ENCODE measurements at regions not wholly inside any gene's neighbourhood (a gene's known extent, or its start where the extent isn't known, plus 50 kb on each side); places are given as distances from the start of the nearest gene placed in this dataset.

DNA sequence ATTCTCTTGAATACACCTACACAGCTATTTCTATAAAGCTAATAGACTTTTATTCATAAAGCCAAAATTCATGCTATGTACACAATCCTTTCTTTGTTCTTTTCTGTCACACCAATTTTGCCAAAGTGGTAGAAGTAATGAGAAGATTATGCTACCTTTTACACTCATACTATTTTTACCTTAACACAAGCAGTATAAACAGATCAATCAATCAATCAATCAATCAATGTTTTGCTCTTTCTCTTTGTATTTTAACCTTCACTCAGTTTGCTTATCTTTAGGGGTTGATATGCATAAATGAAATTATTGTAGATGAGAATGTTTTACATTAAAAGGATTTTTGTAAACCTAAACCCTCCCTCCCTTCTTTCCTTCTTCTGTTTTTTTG lies 878.6 kb downstream of the RAPGEF2 start:
- H3K4me1 ChIP-seq: no peaks in the 10 kb centered on the region
- TF ChIP-seq, protein P1, sequence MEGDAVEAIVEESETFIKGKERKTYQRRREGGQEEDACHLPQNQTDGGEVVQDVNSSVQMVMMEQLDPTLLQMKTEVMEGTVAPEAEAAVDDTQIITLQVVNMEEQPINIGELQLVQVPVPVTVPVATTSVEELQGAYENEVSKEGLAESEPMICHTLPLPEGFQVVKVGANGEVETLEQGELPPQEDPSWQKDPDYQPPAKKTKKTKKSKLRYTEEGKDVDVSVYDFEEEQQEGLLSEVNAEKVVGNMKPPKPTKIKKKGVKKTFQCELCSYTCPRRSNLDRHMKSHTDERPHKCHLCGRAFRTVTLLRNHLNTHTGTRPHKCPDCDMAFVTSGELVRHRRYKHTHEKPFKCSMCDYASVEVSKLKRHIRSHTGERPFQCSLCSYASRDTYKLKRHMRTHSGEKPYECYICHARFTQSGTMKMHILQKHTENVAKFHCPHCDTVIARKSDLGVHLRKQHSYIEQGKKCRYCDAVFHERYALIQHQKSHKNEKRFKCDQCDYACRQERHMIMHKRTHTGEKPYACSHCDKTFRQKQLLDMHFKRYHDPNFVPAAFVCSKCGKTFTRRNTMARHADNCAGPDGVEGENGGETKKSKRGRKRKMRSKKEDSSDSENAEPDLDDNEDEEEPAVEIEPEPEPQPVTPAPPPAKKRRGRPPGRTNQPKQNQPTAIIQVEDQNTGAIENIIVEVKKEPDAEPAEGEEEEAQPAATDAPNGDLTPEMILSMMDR (IDR thresholded peaks at IDR 0.05): no peak
- ATAC-seq (no peak), DNase-seq (no peak)
- intact Hi-C loops (cut with DNase I): no loop called here
- no peaks in the 10 kb centered on the region for H3K36me3 ChIP-seq
- no peaks in the 10 kb centered on the region for H3K9me3 ChIP-seq
- no peak overlapping the region for H3K4me3 ChIP-seq
- no peak overlapping the region for H3K27ac ChIP-seq
- no peaks in the 10 kb centered on the region for H3K27me3 ChIP-seq

DNA sequence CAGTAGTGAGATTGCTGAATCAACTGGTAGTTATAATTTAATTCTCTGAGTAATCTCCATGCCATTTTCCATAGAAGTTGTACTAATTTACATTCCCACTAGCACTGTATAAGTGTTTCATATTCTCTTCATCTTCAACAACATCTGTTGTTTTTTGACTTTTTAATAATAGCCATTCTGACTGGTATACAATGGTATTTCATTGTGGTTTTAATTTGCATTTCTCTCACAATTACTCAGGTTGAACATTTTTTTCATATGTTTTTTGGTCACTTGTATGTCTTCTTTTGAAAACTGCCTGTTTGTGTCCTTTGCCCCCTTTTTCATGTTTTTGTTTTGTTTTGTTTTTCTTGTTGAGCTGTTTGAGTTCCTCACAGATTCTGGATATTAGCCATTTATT lies 880.2 kb downstream of the RAPGEF2 start:
- Histone ChIP-seq H3K9me3 (no peaks in the 10 kb centered on the region), H3K27ac (no peak overlapping the region), H3K36me3 (no peaks in the 10 kb centered on the region), H3K4me3 (no peak overlapping the region), H3K27me3 (no peaks in the 10 kb centered on the region), H3K4me1 (no peaks in the 10 kb centered on the region)
- DNase-seq (no peak), ATAC-seq (no peak)
- TF ChIP-seq, protein P1 (IDR thresholded peaks at IDR 0.05): no peak
- intact Hi-C loops (cut with DNase I): no loop called here

DNA sequence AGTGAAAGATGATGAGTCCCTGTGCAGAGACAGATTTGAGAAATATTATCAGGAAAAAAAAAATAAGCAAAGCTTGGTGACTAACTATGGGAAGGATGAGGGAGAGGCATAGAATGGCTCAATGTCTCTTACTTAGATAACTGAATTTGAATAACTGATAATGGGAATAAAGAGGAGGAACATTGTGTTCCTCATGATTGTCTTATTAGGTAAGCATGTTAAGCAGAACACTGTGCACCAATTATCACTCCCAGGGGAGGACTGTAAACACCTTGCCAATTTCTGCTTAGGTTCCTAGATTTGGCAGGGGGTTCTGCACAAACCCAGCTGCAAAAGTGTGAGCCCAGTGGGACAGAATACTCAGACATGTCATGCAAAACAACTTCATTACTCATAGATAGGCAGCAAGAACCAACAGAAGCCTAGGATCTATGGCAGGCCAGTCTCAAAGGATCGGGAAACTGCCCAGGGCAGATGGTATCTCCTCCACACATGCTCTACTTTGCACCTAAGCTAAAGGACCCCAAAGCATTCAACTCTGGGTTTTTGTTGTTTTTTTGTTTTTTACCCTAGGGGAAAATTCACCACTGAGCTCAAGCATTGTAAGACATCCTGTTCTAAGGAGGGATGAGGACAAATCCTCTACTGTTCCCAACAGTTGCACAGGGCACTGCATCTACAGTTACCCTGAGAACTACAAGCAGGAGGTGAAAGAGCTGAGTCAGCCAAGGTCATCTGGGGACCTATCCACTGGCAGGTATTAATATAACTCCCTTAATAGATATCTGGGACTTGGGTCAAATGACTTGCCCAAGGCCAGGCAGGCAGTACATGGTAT lies 907.0 kb downstream of the RAPGEF2 start:
- H3K27me3 ChIP-seq: no peaks in the 10 kb centered on the region
- WGBS, 2 donors: 80 to 81% methylated on average over 1 of the region's 1 CpG
- H3K27ac ChIP-seq: no peak overlapping the region
- intact Hi-C loops (cut with DNase I): no loop called here
- ATAC-seq: no peak
- no peak for DNase-seq
- no peaks in the 10 kb centered on the region for H3K4me1 ChIP-seq
- no peak overlapping the region for H3K4me3 ChIP-seq
- no peaks in the 10 kb centered on the region for H3K36me3 ChIP-seq
- H3K9me3 ChIP-seq: peaks cover 0 to 39% (median 2%) of the 10 kb centered on the region in 11 donors
- TF ChIP-seq, protein P1 (IDR thresholded peaks at IDR 0.05): no peak

DNA sequence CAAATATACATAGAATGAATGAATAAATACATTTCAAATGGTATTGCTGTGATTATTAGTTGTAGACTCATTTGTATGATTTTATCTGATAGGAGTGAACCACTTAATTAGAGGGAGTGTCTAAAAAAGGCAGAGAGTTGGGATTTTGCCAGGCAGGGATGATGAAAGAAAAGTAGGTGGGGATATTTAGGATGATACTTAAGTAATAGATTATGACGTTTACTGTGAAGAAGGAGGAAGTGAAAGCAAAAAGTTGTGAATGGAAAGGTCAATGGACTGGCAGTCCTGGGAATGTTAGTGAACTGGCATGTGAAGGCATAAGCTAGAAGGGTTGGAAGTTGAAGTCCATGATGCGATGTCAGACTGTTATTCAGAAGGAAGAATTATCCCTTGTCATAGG lies 917.1 kb downstream of the RAPGEF2 start:
- H3K4me3 ChIP-seq: no peak overlapping the region
- TF ChIP-seq, protein P1 (IDR thresholded peaks at IDR 0.05): no peak
- WGBS, 2 donors: 74 to 77% methylated on average over 2 of the region's 2 CpGs
- no peak for ATAC-seq
- H3K27ac ChIP-seq: no peak overlapping the region
- no peaks in the 10 kb centered on the region for H3K36me3 ChIP-seq
- H3K4me1 ChIP-seq: no peaks in the 10 kb centered on the region
- H3K27me3 ChIP-seq: no peaks in the 10 kb centered on the region
- H3K9me3 ChIP-seq: peaks cover 0 to 5% (median 0%) of the 10 kb centered on the region in 11 donors
- DNase-seq: no peak
- intact Hi-C loops (cut with DNase I): no loop called here
